ENCODE measurements at regions not wholly inside any gene's neighbourhood (a gene's known extent, or its start where the extent isn't known, plus 50 kb on each side); places are given as distances from the start of the nearest gene placed in this dataset.

- DNase-seq, result no peak
These were observed 631.4 kb downstream of the ACTR3B start for GRCh38 chr7:153390955-153391354.

GRCh38 chr7:153392726-153393125 is 633.2 kb downstream of the ACTR3B start:
- no peak for DNase-seq

- DNase-seq, result no peak
These were observed 634.1 kb downstream of the ACTR3B start for GRCh38 chr7:153393666-153394065.

GRCh38 chr7:153396475-153396874 is 636.9 kb downstream of the ACTR3B start:
- no peak for DNase-seq

GRCh38 chr7:153397459-153397858 is 637.9 kb downstream of the ACTR3B start:
- no peak for DNase-seq

GRCh38 chr7:153397906-153398305 is 638.4 kb downstream of the ACTR3B start:
- DNase-seq, result no peak

GRCh38 chr7:153398370-153398769 is 638.8 kb downstream of the ACTR3B start:
- DNase-seq, result no peak

GRCh38 chr7:153398789-153399553 is 639.4 kb downstream of the ACTR3B start:
- DNase-seq, result no peak

GRCh38 chr7:153399554-153399940 is 640.0 kb downstream of the ACTR3B start:
- DNase-seq, result no peak

- DNase-seq, result no peak
These were observed 641.4 kb downstream of the ACTR3B start for GRCh38 chr7:153400735-153401593.

GRCh38 chr7:153401795-153402720 is 642.5 kb downstream of the ACTR3B start:
- no peak for DNase-seq

GRCh38 chr7:153402721-153403541 is 643.4 kb downstream of the ACTR3B start:
- DNase-seq, result no peak

- no peak for DNase-seq
These were observed 644.6 kb downstream of the ACTR3B start for GRCh38 chr7:153404124-153404523.

GRCh38 chr7:153404781-153405279 is 645.3 kb downstream of the ACTR3B start:
- no peak for DNase-seq

- DNase-seq, result no peak
These were observed 646.3 kb upstream of the DPP6 start for GRCh38 chr7:153405704-153406485.

GRCh38 chr7:153406486-153406872 is 645.7 kb upstream of the DPP6 start:
- DNase-seq, result no peak

GRCh38 chr7:153407291-153408046 is 644.7 kb upstream of the DPP6 start:
- no peak for DNase-seq

- DNase-seq, result no peak
These were observed 643.5 kb upstream of the DPP6 start for GRCh38 chr7:153408360-153409335.

All from fibroblast of skin of right quadriceps (primary cell).